IPS-NIHi7 (cell line): ENCODE measurements at regions not wholly inside any gene's neighbourhood (a gene's known extent, or its start where the extent isn't known, plus 50 kb on each side); places are given as distances from the start of the nearest gene placed in this dataset.
"Not testable (repeated sequence)": the region's sequence is repeated elsewhere in the genome, so short reads cannot be mapped to it uniquely, and the experiment has no call there.

ENCODE experiments used
- DNase-seq: peaks from one replicate; pipeline ENCODE4 v3.0.0; 2012; ENCODE audit warnings: mixed read lengths; ENCODE audit errors: extremely low spot score

DNA sequence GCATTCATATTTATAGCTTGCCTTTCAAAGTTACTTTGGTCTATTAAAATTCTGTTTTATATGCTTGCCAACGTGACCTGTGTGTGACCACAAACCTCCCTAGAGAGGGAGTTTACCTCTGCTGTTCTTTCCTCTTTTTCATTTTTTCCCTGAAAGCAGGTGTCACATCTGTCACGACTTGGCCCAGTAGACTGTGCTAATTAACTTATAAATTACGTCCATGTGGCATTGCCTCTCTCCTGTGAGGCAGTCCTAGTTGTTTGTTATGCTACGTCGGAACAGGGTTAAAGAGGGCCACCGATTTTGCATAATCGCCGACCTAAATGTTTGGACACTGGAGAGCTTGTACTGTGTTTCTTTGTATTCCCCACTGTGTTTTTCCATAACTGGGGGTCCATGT is 343.9 kb upstream of the FLRT2 start:
- no peak for DNase-seq

DNA sequence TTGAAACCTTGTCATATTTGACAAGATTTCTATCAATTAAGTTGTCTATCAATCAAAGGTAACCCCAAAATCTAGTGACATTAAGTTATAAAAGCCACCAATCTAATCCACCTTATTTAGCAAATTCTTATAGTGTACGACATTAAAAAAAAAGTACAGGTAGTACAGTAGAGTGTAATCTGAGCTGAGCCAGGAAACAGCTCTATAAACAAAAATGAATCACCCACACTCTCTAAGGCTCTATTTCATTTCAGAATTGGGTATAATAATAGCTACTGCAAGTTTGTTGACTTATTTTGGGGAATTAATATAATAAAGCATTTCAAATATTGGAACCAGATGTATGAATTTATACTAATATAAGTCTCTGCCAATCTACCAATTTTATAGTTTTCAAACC is 342.4 kb upstream of the FLRT2 start:
- DNase-seq = no peak

DNA sequence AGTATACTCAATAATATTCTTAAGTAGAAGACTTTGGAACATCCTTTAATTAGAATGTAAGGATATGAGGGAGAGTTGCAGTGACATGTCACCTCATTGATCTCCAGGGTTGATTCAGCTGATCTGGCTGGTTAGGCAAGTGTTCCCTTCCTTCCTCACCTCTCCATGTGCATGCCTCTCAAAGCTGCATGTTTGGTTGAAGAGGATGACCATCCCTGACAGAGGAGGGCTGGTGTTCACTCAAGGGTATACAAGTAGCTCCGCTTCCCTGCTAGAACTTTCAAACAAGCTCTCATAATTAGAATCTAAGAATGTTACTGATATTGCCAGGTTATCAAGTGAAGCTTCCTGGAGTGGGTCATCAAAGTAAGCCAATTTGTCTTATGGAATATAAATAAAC is 341.1 kb upstream of the FLRT2 start:
- no peak for DNase-seq

DNA sequence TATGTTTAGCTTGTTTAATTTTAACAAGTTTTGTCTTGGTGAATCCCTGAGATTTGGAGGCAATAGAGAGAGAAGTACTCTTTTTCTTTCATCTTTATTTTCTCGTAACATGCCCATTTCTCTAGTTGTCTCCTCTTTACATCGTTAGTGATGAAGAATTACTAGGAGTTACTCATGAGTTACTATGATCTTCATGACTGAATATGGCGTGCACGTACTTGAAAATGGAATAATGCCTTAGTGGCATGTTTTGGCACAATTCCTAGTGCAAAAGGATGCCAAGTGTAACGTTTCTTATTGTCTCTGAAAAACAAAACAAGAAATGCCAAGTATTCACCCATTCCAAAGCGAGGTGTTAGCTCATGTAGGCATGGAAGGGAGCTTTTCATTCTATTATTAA is 340.7 kb upstream of the FLRT2 start:
- not testable (repeated sequence) for DNase-seq

DNA sequence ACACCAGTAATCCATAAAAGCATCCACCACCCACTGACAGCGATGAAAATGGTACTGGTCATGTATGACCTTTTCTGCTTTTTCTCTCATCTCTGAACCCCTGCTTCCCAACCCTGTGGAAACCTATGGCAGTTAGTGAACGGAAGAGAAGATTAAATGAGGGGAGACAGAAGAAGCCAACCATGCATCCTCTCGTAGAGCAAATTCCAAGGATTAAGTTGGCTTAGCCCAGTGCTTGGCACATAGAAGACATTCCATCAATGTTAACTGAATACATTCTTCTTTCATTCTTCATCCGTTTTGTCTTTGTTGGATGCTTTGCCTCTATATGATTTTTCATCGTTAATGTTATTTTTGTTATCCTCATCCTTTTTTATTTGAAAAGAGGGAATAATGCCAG is 339.7 kb upstream of the FLRT2 start:
- no peak for DNase-seq

DNA sequence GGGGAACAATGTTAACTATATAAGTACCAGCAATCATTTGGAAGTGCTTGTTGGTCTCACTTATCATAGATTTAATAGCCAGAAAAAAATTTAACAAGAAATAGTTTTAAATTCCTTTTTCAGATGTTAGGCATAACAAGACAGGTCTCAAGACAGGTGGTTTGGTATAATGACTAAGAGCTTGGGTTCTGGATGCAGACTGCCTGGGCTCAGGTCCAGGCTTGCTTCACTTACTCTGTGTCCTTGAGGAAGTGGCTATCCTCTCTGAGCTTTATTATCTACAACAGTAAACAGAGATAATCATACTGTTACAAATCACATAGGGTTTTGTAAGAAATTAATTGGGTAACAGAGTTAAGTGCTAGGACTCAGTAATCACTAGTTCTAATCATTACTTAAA is 338.0 kb upstream of the FLRT2 start:
- no peak for DNase-seq

GRCh38 chr14:85195872-85196477 is 334.0 kb upstream of the FLRT2 start:
- DNase-seq = peak; percentile 52

DNA sequence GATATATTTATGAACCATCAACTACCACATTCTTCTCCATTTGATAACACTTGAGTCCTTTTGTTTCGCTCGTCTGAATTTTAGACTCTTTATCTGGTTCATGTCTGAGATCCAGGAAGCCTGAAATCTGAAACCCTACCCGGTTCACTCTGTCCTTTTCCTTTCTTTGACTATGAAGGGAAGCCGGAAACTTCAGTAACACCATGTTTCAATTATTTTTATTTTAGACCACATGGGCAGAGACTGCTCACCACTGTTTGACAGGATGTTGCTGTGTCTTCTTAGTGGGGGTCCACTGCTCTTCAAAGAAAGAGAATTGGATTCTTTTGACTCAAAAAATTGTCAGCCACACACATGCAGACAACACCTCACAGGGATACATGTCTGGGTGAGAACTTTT is 331.9 kb upstream of the FLRT2 start:
- DNase-seq = no peak

DNA sequence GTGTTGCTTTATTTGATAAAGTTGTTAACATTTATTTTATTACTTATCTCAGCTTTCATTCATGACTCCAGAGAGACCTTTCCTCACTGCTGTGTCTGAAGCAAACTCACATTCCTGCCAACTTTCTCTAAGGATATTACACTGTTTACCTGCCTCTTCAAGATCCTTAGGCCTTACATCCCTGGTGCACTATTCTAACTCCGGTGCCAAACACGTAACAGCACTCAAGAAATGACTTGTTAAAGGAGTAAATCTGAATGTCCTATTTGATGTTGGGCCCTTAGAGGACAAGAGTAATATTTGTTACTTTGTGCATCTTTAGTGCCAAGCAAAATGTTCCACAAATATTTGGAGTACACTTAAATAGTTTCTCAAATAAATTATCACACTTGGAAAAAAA is 324.1 kb upstream of the FLRT2 start:
- DNase-seq = no peak

DNA sequence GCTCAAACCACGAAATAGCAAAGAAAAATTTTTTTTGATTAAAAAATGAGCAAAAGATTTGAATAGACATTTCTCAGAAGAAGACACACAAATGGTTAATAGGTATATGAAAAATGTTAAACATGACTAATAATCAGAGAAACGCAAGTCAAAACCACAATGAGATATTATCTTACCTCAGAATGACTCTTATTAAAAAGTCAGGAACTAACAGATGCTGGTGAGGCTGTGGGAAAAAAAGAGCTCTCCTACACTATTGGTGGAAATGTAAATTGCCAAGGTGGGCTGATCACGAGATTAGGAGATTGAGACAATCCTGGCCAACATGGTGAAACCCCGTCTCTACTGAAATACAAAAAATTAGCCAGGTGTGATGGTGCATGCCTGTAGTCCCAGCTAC is 315.5 kb upstream of the FLRT2 start:
- DNase-seq = no peak

DNA sequence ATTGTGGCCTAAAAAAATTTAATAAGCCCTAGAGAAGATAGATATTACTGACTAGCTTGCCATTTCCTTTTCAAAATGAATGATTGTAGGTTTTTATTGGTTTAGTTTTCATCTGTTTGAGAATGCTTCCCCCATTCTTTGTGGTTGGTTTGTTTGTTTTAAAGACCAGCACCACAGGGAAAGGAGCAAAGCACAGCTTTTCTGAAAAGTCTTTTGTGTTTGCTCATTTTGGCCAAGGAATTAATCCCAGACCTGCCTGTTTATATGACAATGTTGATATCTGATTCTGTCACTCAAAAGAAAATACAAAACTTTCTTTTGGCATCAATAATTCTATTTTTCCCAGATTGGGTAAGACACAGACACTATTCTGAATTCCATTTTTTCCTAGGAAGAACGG is 312.5 kb upstream of the FLRT2 start:
- DNase-seq = no peak

- no peak for DNase-seq
Observed at GRCh38 chr14:85218982-85219381, 311.0 kb upstream of the FLRT2 start.

- DNase-seq = no peak
Observed at GRCh38 chr14:85221832-85222231, 308.1 kb upstream of the FLRT2 start.

DNA sequence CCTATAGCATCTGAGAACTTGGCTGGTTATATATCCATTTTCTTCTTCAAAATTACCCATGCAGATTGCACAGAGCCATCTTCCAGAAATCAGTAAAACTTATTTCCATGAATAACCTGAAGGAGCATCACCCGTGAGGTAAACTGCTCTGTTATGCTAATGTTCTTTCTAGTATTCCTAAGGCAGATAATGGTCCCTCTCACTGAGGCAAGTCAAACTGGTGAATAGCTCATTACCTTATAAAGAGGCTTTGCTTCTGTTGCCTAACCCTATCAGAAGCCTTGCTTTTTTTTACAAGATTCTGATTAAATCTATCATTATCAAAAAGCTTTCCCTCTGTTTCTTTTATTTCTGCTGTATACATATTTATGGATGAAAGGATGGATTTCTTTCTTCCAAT is 307.6 kb upstream of the FLRT2 start:
- DNase-seq = no peak

DNA sequence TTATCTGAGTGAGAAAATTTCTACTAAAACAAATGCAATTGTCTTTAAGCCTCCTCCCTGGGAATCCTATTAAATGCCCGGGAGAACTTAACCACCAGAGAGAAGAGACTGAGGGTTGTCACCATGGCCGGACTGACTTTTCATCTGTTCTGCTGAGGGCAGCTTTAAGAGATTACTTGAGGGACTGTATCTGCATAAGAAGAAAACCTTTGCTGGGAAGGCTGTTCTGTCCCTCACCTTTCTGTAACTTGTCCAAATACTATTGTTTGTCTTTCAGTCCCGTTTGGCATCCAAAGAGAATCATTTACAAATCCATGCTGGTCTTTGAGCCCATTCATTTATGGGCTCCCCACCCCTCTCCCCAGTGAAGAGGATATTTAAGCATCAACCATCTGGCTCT is 306.3 kb upstream of the FLRT2 start:
- DNase-seq = peak; percentile 26

- no peak for DNase-seq
Observed at GRCh38 chr14:85224241-85224640, 305.7 kb upstream of the FLRT2 start.

- no peak for DNase-seq
Observed at GRCh38 chr14:85233756-85234155, 296.2 kb upstream of the FLRT2 start.

- no peak for DNase-seq
Observed at GRCh38 chr14:85234156-85235025, 295.6 kb upstream of the FLRT2 start.

DNA sequence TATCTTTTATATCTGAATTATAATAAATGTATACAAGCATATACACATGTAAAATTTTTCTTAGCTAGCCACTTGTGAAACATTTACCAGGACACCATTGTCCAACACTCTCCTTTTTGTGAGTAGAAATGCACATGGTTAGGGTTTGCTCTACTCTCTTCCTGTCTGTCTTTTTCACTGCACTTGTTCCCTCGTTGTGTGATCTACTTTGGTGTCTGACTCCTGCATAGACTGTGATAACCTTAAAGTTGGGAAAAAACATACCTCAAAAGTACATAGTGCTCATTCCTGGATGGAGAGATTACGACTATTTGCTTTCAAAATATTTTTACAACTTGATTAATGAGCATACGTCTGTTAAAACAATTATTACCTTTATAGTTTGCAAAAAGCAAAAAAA is 294.1 kb upstream of the FLRT2 start:
- no peak for DNase-seq

- no peak for DNase-seq
Observed at GRCh38 chr14:85236296-85236695, 293.6 kb upstream of the FLRT2 start.

DNA sequence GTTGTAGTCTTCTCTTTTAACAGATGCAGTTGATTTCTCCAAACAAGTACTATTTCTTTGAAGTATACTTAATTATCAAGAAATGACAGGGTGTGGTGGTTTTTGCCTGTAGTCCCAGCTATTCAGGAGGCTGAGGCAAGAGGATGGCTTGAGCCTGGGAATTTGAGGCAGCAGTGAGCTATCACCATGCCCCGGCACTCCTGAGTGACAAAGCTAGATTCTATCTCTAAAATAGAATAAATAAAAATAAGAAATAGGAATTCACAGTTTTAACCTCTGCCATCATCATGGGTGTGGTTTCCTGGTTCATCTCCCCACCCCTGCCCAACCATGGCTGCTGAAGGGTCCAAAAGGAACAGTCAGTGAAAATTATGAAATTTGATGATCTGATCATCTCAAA is 290.2 kb upstream of the FLRT2 start:
- no peak for DNase-seq

GRCh38 chr14:85241022-85241855 is 288.7 kb upstream of the FLRT2 start:
- DNase-seq = no peak

DNA sequence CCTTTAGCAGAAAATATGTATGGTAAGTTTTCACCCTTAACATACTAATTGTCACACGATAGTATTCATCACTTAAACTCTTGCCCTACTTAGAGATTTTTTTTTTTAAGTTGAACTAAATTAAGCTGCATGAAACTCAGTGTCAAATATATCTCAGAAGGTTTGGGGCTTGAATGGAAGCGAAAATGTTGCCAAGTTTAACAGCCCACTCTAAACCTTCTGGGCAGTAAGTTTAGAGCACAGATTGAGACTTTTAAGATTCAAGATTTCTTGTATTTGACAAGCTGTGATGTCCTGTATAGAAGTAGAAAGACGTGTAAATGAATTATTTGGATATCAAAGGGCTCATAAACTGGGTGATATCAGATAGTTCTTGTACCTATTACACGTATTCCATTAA is 287.3 kb upstream of the FLRT2 start:
- no peak for DNase-seq
